H1 (cell line): ENCODE measurements at regions not wholly inside any gene's neighbourhood (a gene's known extent, or its start where the extent isn't known, plus 50 kb on each side); places are given as distances from the start of the nearest gene placed in this dataset.

ENCODE experiments used
- CTCF ChIA-PET: fragments of 300-600 bp; sonication (Branson Sonifier 250); formaldehyde crosslinking; loops from one replicate; lab custom pipeline; 2021; ENCODE audit not compliant: partially characterized antibody; lab: Charles Lee
- POLR2A ChIA-PET: fragments of 300-600 bp; sonication (Branson Sonifier 250); formaldehyde crosslinking; loops from one replicate; lab custom pipeline; 2021; ENCODE audit warnings: inconsistent platforms; ENCODE audit not compliant: partially characterized antibody; lab: Charles Lee
- DNase-seq, 2 experiments: peaks; one replicate each; pipeline versions ENCODE4 v3.0.0 to v3.0.0-alpha.2; 2010 to 2022; ENCODE audit warnings: low spot score in 2 of 2, low read depth in 1 of 2, mixed read lengths in 1 of 2
- FAIRE-seq: peaks from 2 replicates; lab custom pipeline; 2011; peaks lifted over from hg19 to GRCh38; lab: Jason Lieb, UNC
- H2AFZ ChIP-seq: 2 replicates; pipeline ENCODE4 v1.8.1; 2012; ENCODE audit warnings: low read length, inconsistent platforms
- H2AK5ac ChIP-seq: 2 replicates; pipeline ENCODE4 v1.6.1; 2013; ENCODE audit warnings: low read depth, low read length
- H2BK120ac ChIP-seq: replicated peaks from 2 replicates; pipeline ENCODE3; 2013; ENCODE audit warnings: low read depth, low read length, inconsistent platforms
- H2BK12ac ChIP-seq: 2 replicates; pipeline ENCODE4 v1.6.1; 2013; ENCODE audit warnings: low read depth, low read length
- H2BK15ac ChIP-seq: 2 replicates; pipeline ENCODE4 v1.6.1; 2013; ENCODE audit warnings: low read length
- H2BK20ac ChIP-seq: 2 replicates; pipeline ENCODE4 v1.6.1; 2013; ENCODE audit warnings: low read length
- H2BK5ac ChIP-seq: 2 replicates; pipeline ENCODE4 v1.6.1; 2013; ENCODE audit warnings: low read depth, low read length
- H3K14ac ChIP-seq: 2 replicates; pipeline ENCODE4 v1.6.1; 2013; ENCODE audit warnings: inconsistent platforms; ENCODE audit not compliant: insufficient read length
- H3K18ac ChIP-seq: 2 replicates; pipeline ENCODE4 v1.6.1; 2013; ENCODE audit warnings: low read length; ENCODE audit errors: extremely low read depth
- H3K23ac ChIP-seq: 2 replicates; pipeline ENCODE4 v1.6.1; 2013; ENCODE audit warnings: inconsistent platforms; ENCODE audit not compliant: insufficient read length
- H3K23me2 ChIP-seq: 2 replicates; pipeline ENCODE4 v1.6.1; 2013; ENCODE audit warnings: low read depth, low read length
- H3K27ac ChIP-seq: 2 replicates; pipeline ENCODE4 v1.6.1; 2011; ENCODE audit warnings: low read depth, low read length, inconsistent platforms
- H3K27me3 ChIP-seq, 4 experiments: replicated peaks in 1 of 4; 1 replicate in 1 of 4; 2 replicates in 3 of 4; pipeline versions ENCODE4 v1.6.1 to v1.8.1; 2011 to 2013; ENCODE audit warnings: low read length in 3 of 4, mild to moderate bottlenecking in 3 of 4, inconsistent platforms in 2 of 4, mixed read lengths in 2 of 4, moderate library complexity in 1 of 4; ENCODE audit not compliant: control insufficient read depth in 3 of 4, insufficient read depth in 3 of 4; ENCODE audit errors: extremely low read depth in 1 of 4
- H3K36me3 ChIP-seq, 4 experiments: 2 replicates each; pipeline versions ENCODE4 v1.6.1 to v1.8.1; 2011 to 2013; ENCODE audit warnings: mild to moderate bottlenecking in 4 of 4, low read length in 3 of 4, moderate library complexity in 2 of 4, control low read depth in 1 of 4, inconsistent platforms in 1 of 4; ENCODE audit not compliant: insufficient read depth in 4 of 4, control insufficient read depth in 2 of 4
- H3K4ac ChIP-seq: replicated peaks from 2 replicates; pipeline ENCODE3; 2013; ENCODE audit warnings: low read length, low read depth, mixed read lengths, inconsistent platforms; ENCODE audit not compliant: insufficient read length
- H3K4me1 ChIP-seq, 4 experiments: replicated peaks in 1 of 4; 1 replicate in 1 of 4; 2 replicates in 3 of 4; pipeline versions ENCODE4 v1.6.1 to v1.8.1; 2011 to 2013; ENCODE audit warnings: low read length in 3 of 4, inconsistent platforms in 2 of 4, mixed read lengths in 1 of 4; ENCODE audit not compliant: insufficient read depth in 4 of 4, control insufficient read depth in 3 of 4
- H3K4me2 ChIP-seq, 2 experiments: 2 replicates each; pipeline versions ENCODE4 v1.6.1 to v1.8.1; 2011 to 2013; ENCODE audit warnings: low read depth in 2 of 2, low read length in 2 of 2, control low read depth in 1 of 2, inconsistent platforms in 1 of 2, mild to moderate bottlenecking in 1 of 2; ENCODE audit not compliant: insufficient read depth in 1 of 2
- H3K4me3 ChIP-seq, 4 experiments: fragments of 200-600, 300-600 bp in 1 of 4; sonication (generic), shearing (Covaris generic), sonication (Bioruptor Twin) in 1 of 4; 2 replicates each; pipeline versions ENCODE4 v1.5.1 to v1.8.1; 2011 to 2016; ENCODE audit warnings: low read length in 4 of 4, low read depth in 3 of 4, control low read depth in 2 of 4, inconsistent platforms in 2 of 4, mild to moderate bottlenecking in 2 of 4, mixed read lengths in 1 of 4, moderate library complexity in 1 of 4; ENCODE audit not compliant: insufficient read depth in 2 of 4; ENCODE audit errors: extremely low read depth in 1 of 4
- H3K56ac ChIP-seq: replicated peaks from 2 replicates; pipeline ENCODE3; 2013; ENCODE audit warnings: low read depth, mild to moderate bottlenecking, mixed read lengths, low read length, inconsistent platforms; ENCODE audit not compliant: insufficient read length
- H3K79me1 ChIP-seq: 2 replicates; pipeline ENCODE4 v1.6.1; 2013; ENCODE audit warnings: low read depth, low read length, control low read depth
- H3K79me2 ChIP-seq, 2 experiments: 2 replicates each; pipeline versions ENCODE4 v1.6.1 to v1.8.1; 2012 to 2013; ENCODE audit warnings: low read length in 2 of 2, mild to moderate bottlenecking in 2 of 2, inconsistent platforms in 1 of 2; ENCODE audit not compliant: insufficient read depth in 2 of 2, control insufficient read depth in 1 of 2
- H3K9ac ChIP-seq, 4 experiments: replicated peaks in 1 of 4; 1 replicate in 1 of 4; 2 replicates in 3 of 4; pipeline versions ENCODE4 v1.6.1 to v1.8.1; 2011 to 2013; ENCODE audit warnings: low read depth in 3 of 4, low read length in 3 of 4, control low read depth in 2 of 4, mild to moderate bottlenecking in 2 of 4, moderate library complexity in 2 of 4, inconsistent platforms in 1 of 4; ENCODE audit errors: extremely low read depth in 1 of 4
- H3K9me3 ChIP-seq, 2 experiments: 2 replicates each; pipeline versions ENCODE4 v1.6.1 to v1.8.1; 2012 to 2013; ENCODE audit warnings: mild to moderate bottlenecking in 2 of 2, moderate library complexity in 2 of 2, control low read depth in 1 of 2, inconsistent platforms in 1 of 2, low read depth in 1 of 2, low read length in 1 of 2, mixed read lengths in 1 of 2; ENCODE audit not compliant: insufficient read depth in 2 of 2
- H4K20me1 ChIP-seq, 2 experiments: replicated peaks in 1 of 2; 2 replicates each; pipeline versions ENCODE3 to v1.8.1; 2011 to 2013; ENCODE audit warnings: inconsistent platforms in 2 of 2, low read length in 2 of 2, mild to moderate bottlenecking in 1 of 2; ENCODE audit not compliant: insufficient read depth in 2 of 2, control insufficient read depth in 1 of 2
- H4K5ac ChIP-seq: 2 replicates; pipeline ENCODE4 v1.6.1; 2013; ENCODE audit warnings: low read length, low read depth, mixed read lengths, inconsistent platforms; ENCODE audit not compliant: insufficient read length
- H4K8ac ChIP-seq: 2 replicates; pipeline ENCODE4 v1.8.0; 2013; ENCODE audit warnings: mild to moderate bottlenecking, moderate library complexity, low read length, inconsistent platforms; ENCODE audit not compliant: insufficient read depth; ENCODE audit errors: extremely low read depth
- H4K91ac ChIP-seq: replicated peaks from 2 replicates; pipeline ENCODE3; 2013; ENCODE audit warnings: low read length, mixed read lengths, inconsistent platforms; ENCODE audit not compliant: insufficient read length
- ASH2L ChIP-seq: fragments of 200-600, 300-600 bp; sonication (generic); IDR thresholded peaks from one replicate; pipeline ENCODE4 v1.7.1; 2017; ENCODE audit warnings: low read length
- BCL11A ChIP-seq, 2 experiments: IDR thresholded peaks; one replicate each; pipeline ENCODE4 v1.6.1; 2011; ENCODE audit warnings: low read depth in 2 of 2, low read length in 2 of 2, mild to moderate bottlenecking in 2 of 2
- CBX8 ChIP-seq: fragments of 300-800, 300-1000 bp; sonication (generic); IDR thresholded peaks from 2 replicates; pipeline ENCODE4 v1.7.1; 2016; ENCODE audit warnings: low read depth, low read length, borderline replicate concordance
- EP300 ChIP-seq, 2 experiments: IDR thresholded peaks; 1 replicate in 1 of 2; 2 replicates in 1 of 2; pipeline ENCODE4 v1.6.1; 2011 to 2012; ENCODE audit warnings: low read depth in 2 of 2, low read length in 2 of 2, mild to moderate bottlenecking in 2 of 2, borderline replicate concordance in 1 of 2, inconsistent platforms in 1 of 2, moderate library complexity in 1 of 2
- EZH2 ChIP-seq: fragments of 200-600 bp; sonication (generic); IDR thresholded peaks from 2 replicates; pipeline ENCODE4 v1.7.1; 2012; ENCODE audit warnings: low read depth, mild to moderate bottlenecking, moderate library complexity, low read length, inconsistent platforms; ENCODE audit not compliant: severe bottlenecking
- FOSL1 ChIP-seq: IDR thresholded peaks from 2 replicates; pipeline ENCODE4 v1.6.1; 2011; ENCODE audit warnings: mild to moderate bottlenecking, low read depth, low read length, moderate library complexity; ENCODE audit not compliant: insufficient read depth
- RFX5 ChIP-seq: IDR thresholded peaks from 2 replicates; pipeline ENCODE4 v1.6.1; 2011; ENCODE audit warnings: low read depth, low read length, improper control_type of control experiment, borderline replicate concordance
- SIX5 ChIP-seq: IDR thresholded peaks from 2 replicates; pipeline ENCODE4 v1.6.1; 2011; ENCODE audit warnings: mild to moderate bottlenecking, low read depth, low read length
- WGBS, 2 experiments: shearing (Covaris generic) in 1 of 2; methylation state at CpG; one replicate each; pipeline versions ENCODE4 v1.1.6 to v1.1.7; 2013 to 2015; ENCODE audit warnings: low lambda C conversion rate in 2 of 2, mixed read lengths in 2 of 2, inconsistent platforms in 1 of 2, low coverage in 1 of 2, missing lambda C conversion rate in 1 of 2; ENCODE audit not compliant: insufficient replicate concordance in 2 of 2, insufficient coverage in 1 of 2, insufficient read length in 1 of 2; ENCODE audit errors: extremely low coverage in 1 of 2, missing lambda C conversion rate in 1 of 2; 5-methylcytosine and 5-hydroxymethylcytosine counted together

DNA sequence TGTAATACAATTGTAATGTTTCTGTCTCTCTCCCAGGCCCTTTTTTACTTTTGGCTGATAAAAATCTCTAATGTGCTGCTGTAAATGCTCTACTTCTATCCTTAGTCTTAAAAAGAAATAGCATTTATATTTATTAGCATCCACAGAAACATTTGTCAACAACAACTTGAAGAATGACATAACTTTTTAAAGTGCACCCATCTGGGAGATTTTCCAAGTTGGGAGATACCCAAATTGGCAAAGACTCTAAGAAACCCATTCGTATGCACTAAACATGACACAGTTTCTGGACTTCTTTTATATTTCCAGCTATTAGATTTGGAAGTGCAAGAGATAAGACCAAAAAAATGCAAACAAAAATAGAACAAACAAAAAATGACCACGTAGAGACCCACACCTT, 2287.4 kb upstream of the WWC1 start:
- Histone ChIP-seq H4K20me1 (no peaks in the 10 kb centered on the region), H3K36me3 (no peaks in the 10 kb centered on the region), H3K4me1 (peaks cover 0 to 3% (median under 1%) of the 10 kb centered on the region in 4 experiments; a peak in 1 of 7 replicates), H4K5ac (no peak overlapping the region), H4K91ac (no peak overlapping the region), H3K14ac (no peak overlapping the region), H3K27ac (no peak overlapping the region), H2BK12ac (no peak overlapping the region), H3K79me1 (no peaks in the 10 kb centered on the region), H3K56ac (no peak overlapping the region), H3K4me2 (no peak overlapping the region), H2BK20ac (no peak overlapping the region), H2BK120ac (no peak overlapping the region), H3K9me3 (no peaks in the 10 kb centered on the region), H3K23me2 (no peaks in the 10 kb centered on the region), H2AK5ac (no peak overlapping the region), H2BK5ac (no peak overlapping the region), H3K18ac (no peak overlapping the region), H3K27me3 (no peaks in the 10 kb centered on the region), H3K79me2 (no peaks in the 10 kb centered on the region), H2AFZ (no peak overlapping the region), H3K4me3 (no peak overlapping the region), H3K23ac (no peak overlapping the region), H3K4ac (no peak overlapping the region), H3K9ac (no peak overlapping the region), H2BK15ac (no peak overlapping the region), H4K8ac (no peak overlapping the region)
- POLR2A ChIA-PET = no interaction called here
- TF ChIP-seq RFX5 (no peak), SIX5 (no peak), FOSL1 (no peak), EZH2 (no peak), BCL11A (IDR thresholded peaks at IDR 0.05; ENCODE audit: low read depth in 2 of 2, low read length in 2 of 2) (no peak), CBX8 (no peak), EP300 (IDR thresholded peaks at IDR 0.05; ENCODE audit: borderline replicate concordance in 1 of 2, low read depth in 2 of 2, low read length in 2 of 2) (no peak), ASH2L (no peak)
- CTCF ChIA-PET = no interaction called here
- 98% methylated on average over 2 of the region's 2 CpGs; no CpG with 5 or more reads in 1 of the 2 experiments for WGBS, 2 experiments
- no peak for DNase-seq
- FAIRE-seq = no peak
